H1 (cell line): ENCODE measurements at regions not wholly inside any gene's neighbourhood (a gene's known extent, or its start where the extent isn't known, plus 50 kb on each side); places are given as distances from the start of the nearest gene placed in this dataset.

Source experiments
- CTCF ChIA-PET: fragments of 300-600 bp; sonication (Branson Sonifier 250); formaldehyde crosslinking; loops from one replicate; lab custom pipeline; 2021; ENCODE audit not compliant: partially characterized antibody; lab: Charles Lee
- POLR2A ChIA-PET: fragments of 300-600 bp; sonication (Branson Sonifier 250); formaldehyde crosslinking; loops from one replicate; lab custom pipeline; 2021; ENCODE audit warnings: inconsistent platforms; ENCODE audit not compliant: partially characterized antibody; lab: Charles Lee
- DNase-seq, 2 experiments: peaks; one replicate each; pipeline versions ENCODE4 v3.0.0 to v3.0.0-alpha.2; 2010 to 2022; ENCODE audit warnings: low spot score in 2 of 2, low read depth in 1 of 2, mixed read lengths in 1 of 2
- FAIRE-seq: peaks from 2 replicates; lab custom pipeline; 2011; peaks lifted over from hg19 to GRCh38; lab: Jason Lieb, UNC
- H2AFZ ChIP-seq: 2 replicates; pipeline ENCODE4 v1.8.1; 2012; ENCODE audit warnings: low read length, inconsistent platforms
- H2AK5ac ChIP-seq: 2 replicates; pipeline ENCODE4 v1.6.1; 2013; ENCODE audit warnings: low read depth, low read length
- H2BK120ac ChIP-seq: replicated peaks from 2 replicates; pipeline ENCODE3; 2013; ENCODE audit warnings: low read depth, low read length, inconsistent platforms
- H2BK12ac ChIP-seq: 2 replicates; pipeline ENCODE4 v1.6.1; 2013; ENCODE audit warnings: low read depth, low read length
- H2BK15ac ChIP-seq: 2 replicates; pipeline ENCODE4 v1.6.1; 2013; ENCODE audit warnings: low read length
- H2BK20ac ChIP-seq: 2 replicates; pipeline ENCODE4 v1.6.1; 2013; ENCODE audit warnings: low read length
- H2BK5ac ChIP-seq: 2 replicates; pipeline ENCODE4 v1.6.1; 2013; ENCODE audit warnings: low read depth, low read length
- H3K14ac ChIP-seq: 2 replicates; pipeline ENCODE4 v1.6.1; 2013; ENCODE audit warnings: inconsistent platforms; ENCODE audit not compliant: insufficient read length
- H3K18ac ChIP-seq: 2 replicates; pipeline ENCODE4 v1.6.1; 2013; ENCODE audit warnings: low read length; ENCODE audit errors: extremely low read depth
- H3K23ac ChIP-seq: 2 replicates; pipeline ENCODE4 v1.6.1; 2013; ENCODE audit warnings: inconsistent platforms; ENCODE audit not compliant: insufficient read length
- H3K23me2 ChIP-seq: 2 replicates; pipeline ENCODE4 v1.6.1; 2013; ENCODE audit warnings: low read depth, low read length
- H3K27ac ChIP-seq: 2 replicates; pipeline ENCODE4 v1.6.1; 2011; ENCODE audit warnings: low read depth, low read length, inconsistent platforms
- H3K27me3 ChIP-seq, 4 experiments: replicated peaks in 1 of 4; 1 replicate in 1 of 4; 2 replicates in 3 of 4; pipeline versions ENCODE4 v1.6.1 to v1.8.1; 2011 to 2013; ENCODE audit warnings: low read length in 3 of 4, mild to moderate bottlenecking in 3 of 4, inconsistent platforms in 2 of 4, mixed read lengths in 2 of 4, moderate library complexity in 1 of 4; ENCODE audit not compliant: control insufficient read depth in 3 of 4, insufficient read depth in 3 of 4; ENCODE audit errors: extremely low read depth in 1 of 4
- H3K36me3 ChIP-seq, 4 experiments: 2 replicates each; pipeline versions ENCODE4 v1.6.1 to v1.8.1; 2011 to 2013; ENCODE audit warnings: mild to moderate bottlenecking in 4 of 4, low read length in 3 of 4, moderate library complexity in 2 of 4, control low read depth in 1 of 4, inconsistent platforms in 1 of 4; ENCODE audit not compliant: insufficient read depth in 4 of 4, control insufficient read depth in 2 of 4
- H3K4ac ChIP-seq: replicated peaks from 2 replicates; pipeline ENCODE3; 2013; ENCODE audit warnings: low read length, low read depth, mixed read lengths, inconsistent platforms; ENCODE audit not compliant: insufficient read length
- H3K4me1 ChIP-seq, 4 experiments: replicated peaks in 1 of 4; 1 replicate in 1 of 4; 2 replicates in 3 of 4; pipeline versions ENCODE4 v1.6.1 to v1.8.1; 2011 to 2013; ENCODE audit warnings: low read length in 3 of 4, inconsistent platforms in 2 of 4, mixed read lengths in 1 of 4; ENCODE audit not compliant: insufficient read depth in 4 of 4, control insufficient read depth in 3 of 4
- H3K4me2 ChIP-seq, 2 experiments: 2 replicates each; pipeline versions ENCODE4 v1.6.1 to v1.8.1; 2011 to 2013; ENCODE audit warnings: low read depth in 2 of 2, low read length in 2 of 2, control low read depth in 1 of 2, inconsistent platforms in 1 of 2, mild to moderate bottlenecking in 1 of 2; ENCODE audit not compliant: insufficient read depth in 1 of 2
- H3K4me3 ChIP-seq, 4 experiments: fragments of 200-600, 300-600 bp in 1 of 4; sonication (generic), shearing (Covaris generic), sonication (Bioruptor Twin) in 1 of 4; 2 replicates each; pipeline versions ENCODE4 v1.5.1 to v1.8.1; 2011 to 2016; ENCODE audit warnings: low read length in 4 of 4, low read depth in 3 of 4, control low read depth in 2 of 4, inconsistent platforms in 2 of 4, mild to moderate bottlenecking in 2 of 4, mixed read lengths in 1 of 4, moderate library complexity in 1 of 4; ENCODE audit not compliant: insufficient read depth in 2 of 4; ENCODE audit errors: extremely low read depth in 1 of 4
- H3K56ac ChIP-seq: replicated peaks from 2 replicates; pipeline ENCODE3; 2013; ENCODE audit warnings: low read depth, mild to moderate bottlenecking, mixed read lengths, low read length, inconsistent platforms; ENCODE audit not compliant: insufficient read length
- H3K79me1 ChIP-seq: 2 replicates; pipeline ENCODE4 v1.6.1; 2013; ENCODE audit warnings: low read depth, low read length, control low read depth
- H3K79me2 ChIP-seq, 2 experiments: 2 replicates each; pipeline versions ENCODE4 v1.6.1 to v1.8.1; 2012 to 2013; ENCODE audit warnings: low read length in 2 of 2, mild to moderate bottlenecking in 2 of 2, inconsistent platforms in 1 of 2; ENCODE audit not compliant: insufficient read depth in 2 of 2, control insufficient read depth in 1 of 2
- H3K9ac ChIP-seq, 4 experiments: replicated peaks in 1 of 4; 1 replicate in 1 of 4; 2 replicates in 3 of 4; pipeline versions ENCODE4 v1.6.1 to v1.8.1; 2011 to 2013; ENCODE audit warnings: low read depth in 3 of 4, low read length in 3 of 4, control low read depth in 2 of 4, mild to moderate bottlenecking in 2 of 4, moderate library complexity in 2 of 4, inconsistent platforms in 1 of 4; ENCODE audit errors: extremely low read depth in 1 of 4
- H3K9me3 ChIP-seq, 2 experiments: 2 replicates each; pipeline versions ENCODE4 v1.6.1 to v1.8.1; 2012 to 2013; ENCODE audit warnings: mild to moderate bottlenecking in 2 of 2, moderate library complexity in 2 of 2, control low read depth in 1 of 2, inconsistent platforms in 1 of 2, low read depth in 1 of 2, low read length in 1 of 2, mixed read lengths in 1 of 2; ENCODE audit not compliant: insufficient read depth in 2 of 2
- H4K20me1 ChIP-seq, 2 experiments: replicated peaks in 1 of 2; 2 replicates each; pipeline versions ENCODE3 to v1.8.1; 2011 to 2013; ENCODE audit warnings: inconsistent platforms in 2 of 2, low read length in 2 of 2, mild to moderate bottlenecking in 1 of 2; ENCODE audit not compliant: insufficient read depth in 2 of 2, control insufficient read depth in 1 of 2
- H4K5ac ChIP-seq: 2 replicates; pipeline ENCODE4 v1.6.1; 2013; ENCODE audit warnings: low read length, low read depth, mixed read lengths, inconsistent platforms; ENCODE audit not compliant: insufficient read length
- H4K8ac ChIP-seq: 2 replicates; pipeline ENCODE4 v1.8.0; 2013; ENCODE audit warnings: mild to moderate bottlenecking, moderate library complexity, low read length, inconsistent platforms; ENCODE audit not compliant: insufficient read depth; ENCODE audit errors: extremely low read depth
- H4K91ac ChIP-seq: replicated peaks from 2 replicates; pipeline ENCODE3; 2013; ENCODE audit warnings: low read length, mixed read lengths, inconsistent platforms; ENCODE audit not compliant: insufficient read length
- BRCA1 ChIP-seq: IDR thresholded peaks from 2 replicates; pipeline ENCODE4 v1.6.1; 2012; ENCODE audit warnings: low read depth, low read length, improper control_type of control experiment
- CBX8 ChIP-seq: fragments of 300-800, 300-1000 bp; sonication (generic); IDR thresholded peaks from 2 replicates; pipeline ENCODE4 v1.7.1; 2016; ENCODE audit warnings: low read depth, low read length, borderline replicate concordance
- CHD1 ChIP-seq: IDR thresholded peaks from 2 replicates; pipeline ENCODE4 v1.6.1; 2012; ENCODE audit warnings: low read depth, low read length, improper control_type of control experiment
- CTBP2 ChIP-seq: IDR thresholded peaks from 2 replicates; pipeline ENCODE4 v1.7.0; 2011; ENCODE audit warnings: borderline replicate concordance, mild to moderate bottlenecking, moderate library complexity, mixed read lengths, low read length; ENCODE audit not compliant: insufficient read depth, insufficient read length
- EGR1 ChIP-seq: IDR thresholded peaks from 2 replicates; pipeline ENCODE4 v1.6.1; 2011; ENCODE audit warnings: low read depth, low read length, borderline replicate concordance
- HDAC6 ChIP-seq: IDR thresholded peaks from one replicate; pipeline ENCODE4 v1.7.1; 2012; ENCODE audit warnings: low read depth, mild to moderate bottlenecking, inconsistent platforms, low read length, moderate library complexity
- KDM4A ChIP-seq: IDR thresholded peaks from one replicate; pipeline ENCODE4 v1.7.1; 2012; ENCODE audit warnings: low read depth, mild to moderate bottlenecking, moderate library complexity, low read length, inconsistent platforms; ENCODE audit not compliant: severe bottlenecking
- KDM5A ChIP-seq: fragments of 200-600 bp; IDR thresholded peaks from 2 replicates; pipeline ENCODE4 v1.7.1; 2012; ENCODE audit warnings: mild to moderate bottlenecking, low read length, inconsistent platforms, mixed read lengths
- NRF1 ChIP-seq: IDR thresholded peaks from 2 replicates; pipeline ENCODE4 v1.6.1; 2011; ENCODE audit warnings: mild to moderate bottlenecking, low read depth, low read length, improper control_type of control experiment
- POLR2A ChIP-seq, 2 experiments: IDR thresholded peaks; 1 replicate in 1 of 2; 2 replicates in 1 of 2; pipeline ENCODE4 v1.6.1; 2011; ENCODE audit warnings: low read depth in 2 of 2, low read length in 2 of 2, mild to moderate bottlenecking in 2 of 2; ENCODE audit errors: control extremely low read depth in 1 of 2
- RAD21 ChIP-seq, 2 experiments: IDR thresholded peaks in 1 of 2; conservative IDR thresholded peaks in 1 of 2; 2 replicates each; pipeline ENCODE4 v1.6.1; 2011; ENCODE audit warnings: low read depth in 2 of 2, low read length in 2 of 2, improper control_type of control experiment in 1 of 2, inconsistent platforms in 1 of 2, mild to moderate bottlenecking in 1 of 2, moderate library complexity in 1 of 2
- TAF7 ChIP-seq: optimal IDR thresholded peaks from 2 replicates; pipeline ENCODE3; 2011; ENCODE audit warnings: low read depth, mild to moderate bottlenecking, inconsistent platforms, low read length, moderate library complexity, borderline replicate concordance
- TCF12 ChIP-seq: IDR thresholded peaks from 2 replicates; pipeline ENCODE4 v1.6.1; 2011; ENCODE audit warnings: low read depth, mild to moderate bottlenecking, low read length
- YY1 ChIP-seq: IDR thresholded peaks from 2 replicates; pipeline ENCODE4 v1.6.1; 2011; ENCODE audit warnings: low read depth, mild to moderate bottlenecking, low read length
- WGBS, 2 experiments: shearing (Covaris generic) in 1 of 2; methylation state at CpG; one replicate each; pipeline versions ENCODE4 v1.1.6 to v1.1.7; 2013 to 2015; ENCODE audit warnings: low lambda C conversion rate in 2 of 2, mixed read lengths in 2 of 2, inconsistent platforms in 1 of 2, low coverage in 1 of 2, missing lambda C conversion rate in 1 of 2; ENCODE audit not compliant: insufficient replicate concordance in 2 of 2, insufficient coverage in 1 of 2, insufficient read length in 1 of 2; ENCODE audit errors: extremely low coverage in 1 of 2, missing lambda C conversion rate in 1 of 2; 5-methylcytosine and 5-hydroxymethylcytosine counted together

DNA sequence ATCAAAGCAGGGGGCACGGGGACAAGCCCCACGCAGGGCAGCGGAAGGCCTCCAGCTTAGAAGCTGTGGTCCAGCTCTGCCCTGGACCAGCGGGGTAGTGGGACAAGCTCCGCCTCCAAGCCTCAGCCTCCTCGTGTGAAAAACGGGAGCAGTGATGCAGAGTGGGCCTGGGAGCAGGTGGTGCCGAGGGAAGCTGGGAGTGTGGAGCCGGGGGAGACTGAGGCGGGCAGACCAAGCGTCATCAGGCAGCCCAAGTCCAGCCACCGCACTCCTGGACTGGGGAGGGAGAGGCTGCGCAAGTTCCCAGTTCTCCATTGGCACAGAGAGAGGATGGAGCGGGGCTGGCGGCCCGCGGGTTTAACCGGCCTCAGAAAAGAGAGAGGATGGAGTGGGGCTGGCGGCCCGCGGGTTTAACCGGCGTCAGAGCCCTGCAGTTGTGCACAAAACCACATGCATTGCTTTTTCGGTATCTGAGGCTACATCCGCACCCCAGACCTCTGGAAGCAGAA, 68.1 kb upstream of the PHF21B start:
- FAIRE-seq (no peak), DNase-seq (no peak)
- peaks cover under 1 to 9% (median 3%) of the 10 kb centered on the region in 4 experiments; a peak in 4 of 7 replicates for H3K4me1 ChIP-seq
- POLR2A ChIA-PET = interaction anchor here (1.1 to 2.4 kb wide), 3 partner anchors 16 to 77 kb away, joined by 3 to 9 read pairs (median 6); no protein-coding TSS in a partner anchor
- CTCF ChIA-PET = interaction anchor here (1.3 to 2.2 kb wide), 2 partner anchors 10 to 17 kb away, joined by 3 to 9 read pairs; no protein-coding TSS in a partner anchor
- peak overlapping the region; percentile 53; the same call in 1 of the 2 replicates for H2AK5ac ChIP-seq
- no peaks in the 10 kb centered on the region; a peak in 2 of 4 replicates for H3K9me3 ChIP-seq
- no peak overlapping the region for H2AFZ ChIP-seq
- H4K8ac ChIP-seq = no peak overlapping the region; the same call in 1 of the 2 replicates
- H3K18ac ChIP-seq = no peak overlapping the region
- H2BK12ac ChIP-seq = 0 out of 2 replicates have a peak overlapping the region, but pooled peaks have one; percentile 27
- no peak overlapping the region for H3K56ac ChIP-seq
- H3K27ac ChIP-seq = no peak overlapping the region
- no peak overlapping the region for H3K23ac ChIP-seq
- no peak overlapping the region for H4K5ac ChIP-seq
- H2BK15ac ChIP-seq = no peak overlapping the region
- no peak overlapping the region for H3K14ac ChIP-seq
- 0 out of 2 replicates have a peak, but pooled peaks cover 2% of the 10 kb centered on the region for H3K79me1 ChIP-seq
- peak overlapping the region; percentile 69 for H4K91ac ChIP-seq
- H4K20me1 ChIP-seq = peaks cover 0 to 2% of the 10 kb centered on the region in 2 experiments
- no peak overlapping the region for H3K4me2 ChIP-seq
- H3K4ac ChIP-seq = no peak overlapping the region
- WGBS, 2 experiments = 92% methylated on average over 25 of the region's 25 CpGs; no CpG with 5 or more reads in 1 of the 2 experiments
- H2BK120ac ChIP-seq = no peak overlapping the region
- H2BK20ac ChIP-seq = no peak overlapping the region
- H3K27me3 ChIP-seq = no peaks in the 10 kb centered on the region; a peak in 2 of 7 replicates
- no peak overlapping the region for H2BK5ac ChIP-seq
- peaks cover 4% of the 10 kb centered on the region; the same call in 1 of the 2 replicates for H3K23me2 ChIP-seq
- H3K36me3 ChIP-seq = no peaks in the 10 kb centered on the region
- H3K79me2 ChIP-seq = no peaks in the 10 kb centered on the region
- no peak overlapping the region for H3K9ac ChIP-seq
- H3K4me3 ChIP-seq = no peak overlapping the region
- TF ChIP-seq TAF7 (no peak), EGR1 (no peak), KDM5A (no peak), CHD1 (no peak), NRF1 (no peak), KDM4A (no peak), YY1 (no peak), RAD21 (IDR thresholded peaks at IDR 0.05 in 1 of 2, conservative IDR thresholded peaks at IDR 0.05 in 1 of 2; ENCODE audit: low read depth in 2 of 2, low read length in 2 of 2) (no peak), HDAC6 (no peak), CBX8 (no peak), CTBP2 (no peak), TCF12 (no peak), POLR2A (IDR thresholded peaks at IDR 0.05; ENCODE audit: control extremely low read depth in 1 of 2, low read depth in 2 of 2, low read length in 2 of 2) (no peak), BRCA1 (no peak)
